ENCODE measurements at regions not wholly inside any gene's neighbourhood (a gene's known extent, or its start where the extent isn't known, plus 50 kb on each side); places are given as distances from the start of the nearest gene placed in this dataset.
"Not testable (repeated sequence)": the region's sequence is repeated elsewhere in the genome, so short reads cannot be mapped to it uniquely, and the experiment has no call there.

DNA sequence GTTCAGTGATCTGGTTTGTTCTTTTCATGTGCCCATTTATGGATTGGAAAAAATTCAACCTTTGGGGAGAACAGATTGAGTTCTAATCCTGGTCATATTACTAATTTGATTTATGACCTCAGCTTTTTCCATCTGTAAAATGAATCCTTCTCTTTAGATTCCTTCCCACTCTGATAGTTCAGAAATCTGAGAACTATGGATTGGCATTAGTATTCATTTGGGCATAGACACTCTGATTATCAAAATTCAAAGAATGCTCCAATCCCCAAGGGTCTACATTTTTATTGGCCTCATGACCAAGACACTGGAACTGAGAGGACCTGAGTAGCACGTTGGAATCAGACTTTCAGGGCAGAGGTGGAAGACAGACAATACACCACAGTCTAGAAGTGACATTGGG, 405.9 kb upstream of the PAPPA start:
- DNase-seq: no peak

- no peak for DNase-seq
These were observed 396.9 kb upstream of the PAPPA start for GRCh38 chr9:115756736-115757135.

- DNase-seq: no peak
These were observed 396.1 kb upstream of the PAPPA start for GRCh38 chr9:115757461-115757860.

GRCh38 chr9:115758441-115758840, 395.1 kb upstream of the PAPPA start:
- DNase-seq: no peak

DNA sequence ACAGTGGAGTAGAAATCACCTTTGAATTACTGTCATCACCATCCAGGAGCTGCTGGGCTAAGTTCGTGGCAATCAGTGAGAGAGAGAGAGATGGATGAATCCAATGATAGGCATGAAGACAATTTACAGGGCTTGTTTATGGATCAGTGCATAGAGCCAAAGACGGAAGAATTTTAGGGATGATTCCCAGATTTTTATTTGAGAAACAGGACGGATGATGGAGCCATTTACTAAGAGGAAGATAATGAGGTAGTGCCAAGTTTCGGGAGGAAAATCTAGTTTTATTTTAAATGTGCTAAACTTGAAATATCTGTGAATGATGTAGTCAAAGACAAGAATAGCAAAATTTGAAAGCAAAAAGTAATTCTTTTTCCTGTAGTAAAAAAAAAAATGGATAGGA, 394.2 kb upstream of the PAPPA start:
- DNase-seq: no peak

GRCh38 chr9:115764645-115765044, 388.9 kb upstream of the PAPPA start:
- DNase-seq: no peak

DNA sequence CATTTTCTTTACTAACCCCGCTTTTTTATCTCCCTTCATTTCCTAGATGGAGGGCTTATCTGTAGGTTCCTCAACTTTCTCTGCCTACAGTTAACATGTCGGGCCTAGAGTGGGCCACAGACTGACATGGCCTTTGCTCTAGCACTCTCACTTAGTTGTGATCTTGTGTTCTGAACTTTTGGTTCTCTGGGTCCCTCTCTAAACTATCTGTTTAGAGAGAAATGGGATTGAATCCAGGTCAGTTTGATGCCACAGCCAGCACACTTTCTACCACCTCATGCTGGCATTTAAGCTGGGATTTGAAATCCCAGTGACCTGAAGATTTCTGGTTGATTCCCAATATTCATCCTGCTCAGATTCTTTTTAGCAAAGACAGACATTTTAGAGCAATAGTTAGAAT, 388.5 kb upstream of the PAPPA start:
- DNase-seq: no peak

GRCh38 chr9:115766370-115766955, 387.1 kb upstream of the PAPPA start:
- DNase-seq: no peak

DNA sequence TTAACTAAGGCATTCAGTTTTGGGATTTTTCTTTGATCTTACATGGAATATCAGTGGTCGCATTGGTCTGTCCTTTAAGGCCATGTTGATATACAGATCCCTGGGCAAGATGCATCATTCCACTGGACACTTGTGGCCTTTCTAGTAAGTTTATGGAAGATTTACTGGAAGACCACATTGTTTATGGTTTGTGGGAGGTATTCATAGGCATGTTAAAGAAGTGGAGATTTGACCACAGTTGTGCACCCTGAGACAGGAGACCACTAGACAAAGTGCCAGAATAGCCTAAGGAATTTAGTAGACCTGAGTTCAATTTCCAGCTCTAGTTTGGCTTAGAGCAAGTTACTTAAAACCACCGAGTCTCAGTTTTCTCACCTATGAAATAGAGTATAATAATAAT, 383.1 kb upstream of the PAPPA start:
- DNase-seq: no peak

DNA sequence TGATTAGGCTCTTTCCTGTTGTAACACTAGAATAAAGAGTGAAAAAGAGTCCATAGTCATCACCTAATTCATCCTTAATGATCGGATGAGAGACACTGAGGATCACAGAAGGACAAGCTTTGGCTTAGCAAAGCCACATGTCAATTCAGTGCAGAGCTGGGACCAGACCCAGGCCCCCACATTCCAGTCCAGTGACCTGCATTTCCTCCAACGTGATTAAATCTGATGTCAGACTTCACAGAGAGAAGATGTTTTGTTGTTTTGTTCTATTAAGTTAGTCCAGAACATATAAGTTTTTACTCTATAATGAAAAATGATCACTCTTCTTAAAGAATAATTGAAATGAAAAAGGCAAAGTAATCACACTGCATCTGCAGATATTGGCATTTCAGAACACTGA, 377.9 kb upstream of the PAPPA start:
- DNase-seq: no peak

GRCh38 chr9:115777610-115778009, 376.0 kb upstream of the PAPPA start:
- no peak for DNase-seq

DNA sequence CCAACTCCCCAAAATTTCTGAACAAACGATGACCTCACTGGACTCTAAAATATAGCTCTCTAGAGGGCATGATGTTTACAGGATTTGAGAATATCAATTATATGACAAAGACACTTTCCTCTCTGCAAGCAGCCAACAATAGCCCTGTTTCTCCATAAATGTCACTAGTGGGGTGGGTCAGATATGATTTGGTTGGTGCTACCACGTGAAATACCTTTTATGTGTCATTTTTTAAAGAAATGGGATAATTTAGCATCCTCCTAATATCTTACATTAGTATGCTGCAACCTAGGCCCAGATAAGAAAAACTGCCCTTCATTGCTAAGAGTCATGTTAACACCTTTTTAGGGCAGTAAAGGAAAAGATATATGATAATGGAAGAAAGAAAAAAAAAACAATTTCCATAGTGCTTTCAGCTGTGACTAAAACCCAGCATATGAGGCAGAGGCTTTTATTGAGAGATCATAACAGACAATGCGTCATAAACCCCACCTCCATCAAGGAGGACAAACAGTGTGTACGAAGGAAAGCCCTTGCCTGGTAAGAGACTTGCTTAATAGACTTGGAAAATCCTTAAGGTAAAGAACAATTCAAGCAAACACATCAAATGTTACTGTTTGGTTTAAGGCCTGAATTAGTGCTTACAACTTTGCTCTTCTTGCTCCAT, 372.4 kb upstream of the PAPPA start:
- DNase-seq: no peak

GRCh38 chr9:115786321-115786720, 367.3 kb upstream of the PAPPA start:
- no peak for DNase-seq

DNA sequence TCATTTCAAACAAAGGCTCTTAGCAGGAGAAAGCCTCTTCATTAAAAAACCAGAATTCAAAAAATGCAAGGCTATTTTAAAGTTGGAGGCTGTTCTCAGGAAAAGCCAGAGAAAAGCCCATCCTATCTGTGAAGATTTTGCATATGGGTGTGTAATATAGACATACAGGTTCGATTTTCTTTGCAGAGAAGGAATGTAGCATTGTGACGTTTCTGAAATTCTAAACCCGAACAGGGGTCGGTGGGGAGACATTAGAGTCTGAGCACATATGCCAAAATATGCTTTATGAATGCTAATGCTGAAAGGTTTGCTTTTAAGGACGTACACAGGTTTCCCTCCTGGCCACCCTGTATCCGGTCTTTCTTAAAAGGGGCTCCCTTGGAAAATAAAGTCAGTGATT, 363.1 kb upstream of the PAPPA start:
- DNase-seq: no peak

DNA sequence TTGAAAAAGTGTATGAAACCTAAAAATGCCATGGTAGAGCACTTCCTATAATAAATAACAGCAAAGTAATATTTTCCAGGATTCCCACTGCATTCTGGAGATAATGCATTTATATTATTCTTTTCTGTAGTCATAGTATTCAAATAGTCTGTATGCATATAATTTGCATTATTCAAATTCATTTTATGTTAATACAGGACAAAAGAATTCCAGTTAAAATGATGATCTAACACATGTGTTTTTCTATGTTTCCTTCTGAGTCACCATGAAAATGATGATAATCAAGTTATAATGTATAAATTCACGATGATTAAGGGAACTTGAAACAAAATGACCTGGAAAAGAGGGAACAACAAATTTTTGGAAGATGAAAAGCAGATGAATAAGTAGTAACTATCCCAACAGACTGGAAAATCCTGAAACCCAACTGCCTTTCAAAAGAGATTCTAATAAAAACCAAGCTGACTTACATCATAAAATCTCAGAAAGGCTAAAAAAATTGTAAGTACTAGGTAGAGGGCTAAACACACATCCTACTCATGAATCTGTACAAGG, 358.6 kb upstream of the PAPPA start:
- DNase-seq: no peak

DNA sequence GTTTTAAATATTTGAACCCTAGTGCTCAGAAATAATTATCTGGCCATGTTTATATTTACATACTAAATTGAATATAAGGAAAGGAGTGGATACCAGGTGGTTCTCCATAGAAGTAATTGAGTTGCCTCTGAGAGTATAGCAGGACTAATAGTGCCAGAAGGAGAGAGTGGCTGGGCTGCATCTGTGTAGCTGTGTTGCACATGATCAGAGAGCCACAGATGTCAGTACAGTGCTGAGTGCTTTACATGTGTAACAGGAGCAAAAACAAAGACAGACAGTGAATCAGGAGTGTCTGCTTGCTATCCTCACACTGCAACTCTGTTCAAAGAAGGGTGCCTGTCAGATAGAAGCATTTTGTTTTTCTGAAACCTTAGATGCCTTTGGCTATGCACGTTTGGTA, 353.9 kb upstream of the PAPPA start:
- DNase-seq: no peak

DNA sequence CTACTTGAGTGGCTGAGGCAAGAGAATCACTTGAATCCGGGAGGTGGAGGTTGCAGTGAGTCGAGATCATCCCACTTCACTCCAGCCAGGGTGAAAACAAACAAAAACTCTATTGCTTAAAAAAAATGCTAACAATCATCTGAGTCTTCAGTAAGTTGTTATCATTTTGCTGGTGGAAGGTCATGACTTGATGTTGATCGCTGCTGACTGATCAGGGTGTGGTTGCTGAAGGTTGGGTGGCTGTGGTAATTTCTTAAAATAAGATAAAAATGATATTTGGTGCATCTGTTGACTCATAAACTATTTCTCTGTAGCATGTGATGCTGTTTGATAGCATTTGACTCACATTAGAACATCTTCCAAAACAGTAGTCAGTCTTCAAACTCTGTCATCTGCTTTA, 349.4 kb upstream of the PAPPA start:
- DNase-seq: no peak

DNA sequence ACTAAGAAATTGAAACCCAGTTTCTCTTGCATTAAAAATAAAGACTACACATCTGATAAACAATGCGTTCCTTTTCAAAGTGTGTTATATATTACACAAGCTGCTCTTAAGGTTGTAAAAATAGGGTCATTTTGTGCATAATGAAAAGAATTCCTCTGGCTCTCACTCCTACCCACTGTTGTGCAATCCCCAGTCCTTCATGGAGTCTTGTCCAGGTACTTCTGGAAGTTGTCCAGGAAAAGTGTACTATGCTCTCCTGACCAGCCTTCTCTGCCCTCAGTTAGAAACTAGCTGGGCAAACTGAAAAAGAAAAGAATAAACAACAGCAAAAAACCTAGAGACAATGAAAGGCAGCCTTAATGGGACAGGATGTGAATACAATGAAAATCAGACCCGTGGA, 345.5 kb upstream of the PAPPA start:
- no peak for DNase-seq

GRCh38 chr9:115808695-115809094, 344.9 kb upstream of the PAPPA start:
- DNase-seq: no peak

DNA sequence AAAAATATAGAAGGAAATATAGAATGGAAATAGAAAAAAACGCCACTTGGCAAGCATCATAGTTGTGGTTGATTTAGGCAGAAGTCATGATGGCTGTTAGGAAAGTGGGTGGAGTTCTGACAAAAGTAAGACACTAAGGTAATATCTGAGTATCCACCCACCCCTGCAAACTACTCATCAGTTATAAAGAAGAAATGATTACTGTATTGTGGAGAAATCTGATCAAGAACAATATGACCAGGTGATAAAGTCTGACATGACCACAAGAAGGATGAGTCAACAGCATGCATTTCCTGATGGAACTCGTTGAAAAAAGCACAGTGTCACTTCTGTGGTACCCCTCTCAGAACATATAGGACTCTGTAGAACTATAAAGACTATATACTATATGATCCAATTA, 343.4 kb upstream of the PAPPA start:
- no peak for DNase-seq

DNA sequence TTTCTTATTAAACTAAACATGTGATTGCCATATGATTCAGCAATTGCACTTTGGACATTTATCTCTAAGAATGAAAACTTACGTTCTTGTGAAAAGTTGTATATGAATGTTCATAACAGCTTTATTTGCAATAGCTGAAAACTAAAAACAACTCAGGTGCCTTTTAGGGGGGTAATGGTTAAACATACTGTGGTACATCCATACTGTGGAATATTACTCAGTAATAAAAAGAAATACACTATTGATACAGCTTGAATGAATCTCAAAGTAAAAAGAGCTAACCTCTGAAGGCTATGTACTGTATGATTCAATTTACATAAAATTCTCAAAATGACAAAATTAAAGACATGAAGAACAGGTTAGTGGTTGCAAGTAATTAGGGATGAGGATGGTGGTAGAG, 339.5 kb upstream of the PAPPA start:
- no peak for DNase-seq

GRCh38 chr9:115815786-115816185, 337.8 kb upstream of the PAPPA start:
- no peak for DNase-seq

DNA sequence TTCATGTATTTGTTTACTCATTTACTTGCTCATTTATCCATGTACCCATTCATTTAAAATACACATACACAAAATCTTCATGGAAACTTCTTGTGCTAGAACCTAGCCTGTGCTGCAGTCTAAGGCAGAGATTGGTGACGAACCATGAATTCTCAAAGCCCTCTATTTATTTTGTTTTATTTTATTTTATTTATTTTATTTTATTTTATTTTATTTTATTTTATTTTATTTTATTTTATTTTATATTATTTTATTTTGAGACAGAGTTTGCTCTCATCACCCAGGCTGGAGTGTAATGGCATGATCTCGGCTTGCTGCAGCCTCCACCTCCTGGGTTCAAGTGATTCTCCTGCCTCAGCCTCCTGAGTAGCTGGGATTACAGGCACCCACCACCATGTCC, 334.9 kb upstream of the PAPPA start:
- not testable (repeated sequence) for DNase-seq

- DNase-seq: no peak
These were observed 321.6 kb upstream of the PAPPA start for GRCh38 chr9:115832031-115832430.

GRCh38 chr9:115837618-115838017, 316.0 kb upstream of the PAPPA start:
- DNase-seq: no peak
